Pancreas (tissue), 10 donors: ENCODE measurements at regions not wholly inside any gene's neighbourhood (a gene's known extent, or its start where the extent isn't known, plus 50 kb on each side); places are given as distances from the start of the nearest gene placed in this dataset.

Experiments
- ATAC-seq, 4 donors: fragments of 200-7000 bp; cut with Tn5 transposase; one replicate each; pipeline versions ENCODE4 v1.8.0 to v1.9.1; 2020; ENCODE audit warnings: mild to moderate bottlenecking in 4 of 4, moderate library complexity in 4 of 4
- DNase-seq, 6 donors: peaks; one replicate each; pipeline ENCODE4 v3.0.0-alpha.2; 2020
- FAIRE-seq: peaks from 2 replicates; lab custom pipeline; 2012; peaks lifted over from hg19 to GRCh38; lab: Jason Lieb, UNC
- H3K27ac ChIP-seq, 4 donors: fragments of 200-600 bp; sonication (generic); 1 replicate in 3 of 4; 2 replicates in 1 of 4; pipeline versions ENCODE4 v1.5.0 to v1.8.0; 2020
- H3K27me3 ChIP-seq, 4 donors: fragments of 200-600 bp; one replicate each; pipeline ENCODE4 v1.8.0; 2021
- H3K36me3 ChIP-seq, 3 donors: fragments of 200-600 bp; sonication (generic) in 1 of 3; one replicate each; pipeline versions ENCODE4 v1.5.0 to v1.8.0; 2020 to 2021
- H3K4me1 ChIP-seq, 3 donors: fragments of 200-600 bp; one replicate each; pipeline ENCODE4 v1.8.0; 2021
- H3K4me3 ChIP-seq, 4 donors: fragments of 200-600 bp; sonication (generic) in 2 of 4; one replicate each; pipeline versions ENCODE4 v1.5.0 to v1.8.0; 2020 to 2021
- H3K9me3 ChIP-seq, 4 donors: fragments of 200-600 bp; one replicate each; pipeline ENCODE4 v1.8.0; 2021
- CTCF ChIP-seq, 4 donors: fragments of 200-600 bp; sonication (generic) in 3 of 4; IDR thresholded peaks; one replicate each; pipeline versions ENCODE4 v1.5.0 to v1.8.0; 2021; ENCODE audit warnings: antibody characterized with exemption in 4 of 4
- WGBS, 2 donors: extraction: QIAGEN DNeasy Blood & Tissue Kit; methylation state at CpG; one replicate each; pipeline ENCODE4 v1.1.7; 2013; 5-methylcytosine and 5-hydroxymethylcytosine counted together
- intact Hi-C, 3 donors: fragments of 100-400 bp; cut with DNase I; formaldehyde crosslinking; loops; one replicate each; pipeline versions ENCODE4 v1.11.1 to v1.14.2; 2022
- donor health status: healthy with polysubstance abuse.
- donor health status: DM: no; HTN: no; CAD: no; lungs with moderate emphysema.
- donor health status: DM: no; HTN: no; CAD: no.
- donor health status: control.
- donor health status: control.
- donor health status: Bipolar disorder and iron deficiency.
- donor health status: DM: yes; HTN: yes; CAD: no.
- donor health status: DM: no; HTN: no; CAD: no.
- donor health status: DM: no; HTN: no; CAD: no.
- donor health status: DM: yes; HTN: yes; CAD: no.

GRCh38 chr20:53837126-53837826 is 233.1 kb downstream of the BCAS1 start:
- TF ChIP-seq CTCF (IDR thresholded peaks at IDR 0.05), result no peak
- ATAC-seq, result no peak
- Histone ChIP-seq H3K36me3 (no peaks in the 10 kb centered on the region), H3K27me3 (no peaks in the 10 kb centered on the region), H3K27ac (no peak overlapping the region), H3K4me3 (no peak overlapping the region), H3K4me1 (peaks cover 0 to 7% (median 0%) of the 10 kb centered on the region in 3 donors), H3K9me3 (no peaks in the 10 kb centered on the region)
- no peak for DNase-seq
- intact Hi-C loops, result no loop called here
- FAIRE-seq, result no peak
- WGBS, 2 donors, result 85% methylated on average over 5 of the region's 5 CpGs

GRCh38 chr20:53834749-53835148 is 235.6 kb downstream of the BCAS1 start:
- Histone ChIP-seq H3K9me3 (no peaks in the 10 kb centered on the region), H3K4me1 (peaks cover 2 to 16% (median 9%) of the 10 kb centered on the region in 3 donors), H3K27me3 (no peaks in the 10 kb centered on the region), H3K27ac (no peak overlapping the region), H3K36me3 (no peaks in the 10 kb centered on the region), H3K4me3 (no peak overlapping the region)
- TF ChIP-seq CTCF (IDR thresholded peaks at IDR 0.05), result no peak
- DNase-seq (no peak), ATAC-seq (no peak), FAIRE-seq (no peak)
- 95% methylated on average over 8 of the region's 8 CpGs for WGBS, 2 donors
- intact Hi-C loops, result no loop called here

GRCh38 chr20:53834062-53834442 is 236.3 kb downstream of the BCAS1 start:
- Histone ChIP-seq H3K36me3 (no peaks in the 10 kb centered on the region), H3K9me3 (no peaks in the 10 kb centered on the region), H3K27me3 (no peaks in the 10 kb centered on the region), H3K4me3 (no peak overlapping the region), H3K4me1 (peaks cover 9 to 10% (median 10%) of the 10 kb centered on the region in 3 donors), H3K27ac (no peak overlapping the region)
- ATAC-seq, result no peak
- WGBS, 2 donors, result 94 to 96% methylated on average over 3 of the region's 3 CpGs
- FAIRE-seq, result no peak
- no peak for TF ChIP-seq CTCF (IDR thresholded peaks at IDR 0.05)
- intact Hi-C loops, result no loop called here
- DNase-seq, result no peak

GRCh38 chr20:53833333-53834061 is 236.9 kb downstream of the BCAS1 start:
- DNase-seq, result no peak

More at GRCh38 chr20:53833333-53834061, 236.9 kb downstream of the BCAS1 start:
- Histone ChIP-seq H3K9me3 (no peaks in the 10 kb centered on the region), H3K27me3 (no peaks in the 10 kb centered on the region), H3K36me3 (no peaks in the 10 kb centered on the region), H3K4me3 (no peak overlapping the region), H3K4me1 (peaks cover 10 to 14% (median 14%) of the 10 kb centered on the region in 3 donors), H3K27ac (no peak overlapping the region)
- intact Hi-C loops, result no loop called here
- 76 to 85% methylated on average over 10 of the region's 10 CpGs for WGBS, 2 donors
- FAIRE-seq, result no peak
- no peak for ATAC-seq
- TF ChIP-seq CTCF (IDR thresholded peaks at IDR 0.05), result no peak
